Esophagus mucosa (tissue), 1 donor: ENCODE measurements at regions not wholly inside any gene's neighbourhood (a gene's known extent, or its start where the extent isn't known, plus 50 kb on each side); places are given as distances from the start of the nearest gene placed in this dataset.

ENCODE experiments used
- ATAC-seq: fragments of 200-7000 bp; cut with Tn5 transposase; one replicate; pipeline ENCODE4 v1.9.1; 2020
- donor health status: DM: yes; HTN: yes; CAD: no.

DNA sequence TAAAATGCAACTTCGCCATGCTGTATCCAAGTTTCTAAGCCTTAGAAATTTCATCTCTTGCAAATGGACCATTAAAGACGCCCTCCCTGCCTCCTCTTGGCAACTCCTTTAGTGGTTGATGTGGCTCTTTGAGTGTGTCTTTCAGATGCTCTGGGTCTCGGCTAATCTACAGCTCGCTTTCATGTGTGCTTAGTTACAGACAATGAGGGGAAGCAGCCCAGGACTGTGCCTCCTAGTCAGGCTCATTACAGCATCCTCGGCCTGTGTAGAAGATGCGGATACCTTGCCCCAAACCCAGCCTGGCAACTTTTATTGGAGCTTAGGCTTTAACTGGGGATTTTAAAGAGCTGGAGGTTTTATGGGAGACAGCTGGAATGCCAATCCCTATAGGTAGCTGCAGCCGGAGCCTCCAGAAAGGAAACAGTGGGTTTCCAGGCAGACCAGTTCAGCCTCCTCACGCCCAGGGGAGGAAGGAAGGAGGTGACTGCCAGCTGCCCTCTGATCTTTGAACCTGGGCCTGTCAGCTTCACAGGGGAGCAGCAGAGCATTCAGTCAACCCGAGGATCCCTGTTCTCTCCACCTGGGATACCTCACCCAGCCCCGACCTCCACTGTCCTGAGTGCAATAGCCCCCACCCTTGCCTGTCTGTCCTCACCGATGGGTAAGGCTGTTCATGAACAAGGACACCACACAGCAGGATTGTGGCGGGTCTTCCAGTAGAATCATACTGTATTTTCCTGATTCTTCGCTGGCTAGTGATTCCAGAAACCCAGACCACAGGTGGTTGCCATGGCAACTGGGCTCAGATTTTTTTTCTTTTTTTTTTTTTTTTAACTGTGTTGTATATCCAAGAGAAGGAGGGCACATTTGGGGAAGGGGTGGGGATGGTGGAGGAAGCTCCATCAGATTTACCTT is 638.5 kb downstream of the MED13L start:
- no peak for ATAC-seq

DNA sequence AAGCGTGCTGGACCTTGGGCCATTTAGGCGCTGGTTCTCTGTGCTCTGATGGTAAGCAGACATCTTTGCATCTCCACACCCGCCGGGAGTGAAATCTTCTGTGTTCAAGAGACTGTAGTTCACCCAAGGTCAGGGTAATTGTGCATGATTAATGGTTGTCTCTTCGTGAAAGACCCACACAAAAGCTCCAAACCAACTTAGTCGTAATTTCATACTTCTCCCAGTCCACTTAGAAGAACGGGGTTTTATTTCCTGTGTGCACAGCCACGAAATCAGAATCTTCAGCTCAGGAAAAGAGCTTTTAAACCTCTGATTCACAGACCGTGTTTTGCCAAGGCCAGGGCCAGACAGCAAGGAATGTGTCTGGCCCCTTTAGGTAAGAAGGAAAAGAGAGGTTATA is 640.9 kb downstream of the MED13L start:
- no peak for ATAC-seq

DNA sequence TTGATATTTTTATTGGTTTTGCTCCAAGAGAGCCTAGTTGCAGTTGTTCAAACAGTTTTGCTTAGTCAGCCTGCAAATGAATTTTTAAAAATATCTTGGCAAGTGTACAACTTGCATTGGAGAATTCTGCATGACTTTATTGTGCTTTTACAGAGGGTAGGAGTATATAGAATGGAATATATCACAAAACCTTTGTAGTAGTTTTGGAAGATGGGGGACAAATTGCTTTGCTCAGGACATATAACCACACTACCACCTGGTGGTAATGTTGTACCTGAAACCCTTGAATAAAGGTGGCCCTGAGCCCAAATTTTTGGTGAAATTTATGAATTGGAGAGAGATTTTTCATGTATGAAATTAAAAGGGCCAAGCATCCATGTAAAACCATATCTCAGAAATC is 645.2 kb downstream of the MED13L start:
- no peak for ATAC-seq

DNA sequence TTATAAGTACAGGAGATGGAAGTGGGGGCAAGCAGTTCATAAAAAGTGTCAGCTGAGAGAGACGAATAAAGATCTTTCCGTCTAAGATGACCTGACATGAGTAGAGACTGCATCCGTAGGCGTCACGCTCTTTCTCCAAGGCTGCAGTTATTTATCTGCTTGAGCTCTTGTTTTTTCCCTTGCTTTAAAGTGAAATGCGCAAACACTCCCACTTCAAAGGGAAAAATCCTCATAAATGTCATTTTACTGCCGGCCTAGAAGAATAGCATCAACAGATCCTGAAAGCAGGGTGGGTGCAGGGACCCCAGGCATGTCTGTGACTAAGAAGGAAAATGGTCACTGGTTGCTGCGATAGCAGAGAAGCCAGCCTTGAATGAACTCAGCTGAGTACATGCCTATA is 647.4 kb downstream of the MED13L start:
- ATAC-seq, result no peak

DNA sequence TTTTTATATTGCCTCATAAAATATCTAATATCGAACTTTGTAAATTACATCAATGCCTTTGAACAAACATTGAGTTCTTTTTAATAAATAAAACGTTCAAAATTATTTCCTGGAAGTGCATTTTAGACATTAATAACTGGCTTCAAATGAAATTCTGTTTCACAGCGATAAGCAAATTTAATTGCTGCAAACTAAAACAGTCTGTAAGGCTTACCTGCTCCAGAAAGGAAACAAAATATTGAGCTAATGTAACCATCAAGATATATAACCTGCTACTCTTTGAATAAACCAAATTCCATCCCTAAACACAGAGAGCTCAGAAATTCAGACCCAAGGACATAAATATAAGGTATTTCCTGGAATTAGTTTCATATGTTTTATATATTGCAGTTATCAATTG is 651.3 kb downstream of the MED13L start:
- ATAC-seq, result no peak

DNA sequence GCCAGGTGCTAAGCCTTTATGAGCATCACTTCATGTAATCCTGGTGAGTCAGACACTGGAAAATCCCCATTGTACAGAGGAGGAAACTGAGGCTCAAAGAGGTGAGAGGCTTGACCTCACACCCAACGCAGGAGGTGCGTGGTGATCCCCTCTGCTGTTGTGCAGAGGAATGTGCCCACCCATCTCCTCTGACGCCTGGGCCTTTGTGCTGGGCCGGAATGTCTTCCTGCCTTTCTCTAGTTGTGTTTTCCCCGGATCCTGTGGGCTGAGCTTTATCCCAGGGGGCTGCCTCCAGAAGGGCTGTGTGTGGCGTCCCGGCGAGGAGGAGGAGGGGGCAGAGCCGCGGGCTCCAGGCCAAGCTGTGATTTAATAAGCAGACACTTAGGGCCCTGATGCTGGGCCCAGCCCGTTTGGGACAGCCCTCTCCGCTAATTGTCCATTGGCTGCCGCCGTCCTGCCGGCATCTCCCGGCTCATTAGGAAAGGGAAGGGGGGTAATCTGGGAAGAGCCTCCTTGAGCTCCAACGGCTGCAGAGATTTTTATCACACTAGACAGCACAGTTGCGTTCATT is 653.6 kb downstream of the MED13L start:
- peak; percentile 28 for ATAC-seq

DNA sequence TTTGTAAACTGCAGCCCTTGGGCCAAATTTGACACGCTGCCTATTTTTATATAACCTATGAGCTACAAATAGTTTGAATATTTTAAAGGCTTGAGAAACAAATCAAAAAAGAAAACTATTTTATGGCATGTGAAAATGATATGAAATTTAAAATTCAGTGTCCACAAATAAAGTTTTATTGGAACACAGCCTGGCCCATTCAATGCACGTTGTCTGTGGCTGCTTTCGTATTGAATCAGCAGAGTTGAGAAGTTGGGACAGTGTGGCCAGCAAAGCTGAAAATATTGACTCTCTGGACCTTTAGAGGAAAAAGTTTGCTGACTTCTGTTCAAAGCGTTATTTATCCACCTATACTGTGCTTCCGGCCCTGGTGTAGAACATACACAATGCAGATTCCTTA is 654.2 kb downstream of the MED13L start:
- ATAC-seq, result no peak

DNA sequence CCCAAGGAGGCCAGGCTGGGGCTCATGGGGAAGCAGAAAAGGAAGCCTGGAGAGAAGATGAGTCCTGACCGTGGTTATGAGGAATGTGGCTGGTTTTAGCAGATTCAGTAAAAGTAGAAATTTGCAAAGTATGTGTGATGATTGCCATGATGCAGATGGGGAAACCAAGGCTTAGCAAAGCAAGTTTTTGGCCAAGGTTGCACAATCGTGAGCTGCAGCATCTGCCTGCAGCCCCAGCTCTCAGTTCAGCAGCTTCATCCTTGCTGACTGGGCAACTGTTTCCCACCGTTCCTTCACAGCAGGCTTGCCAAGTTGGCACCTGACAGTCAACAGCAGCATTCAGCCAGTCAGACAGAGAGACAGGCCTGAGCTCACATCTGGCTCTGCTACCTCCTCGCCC is 656.7 kb downstream of the MED13L start:
- ATAC-seq, result no peak

DNA sequence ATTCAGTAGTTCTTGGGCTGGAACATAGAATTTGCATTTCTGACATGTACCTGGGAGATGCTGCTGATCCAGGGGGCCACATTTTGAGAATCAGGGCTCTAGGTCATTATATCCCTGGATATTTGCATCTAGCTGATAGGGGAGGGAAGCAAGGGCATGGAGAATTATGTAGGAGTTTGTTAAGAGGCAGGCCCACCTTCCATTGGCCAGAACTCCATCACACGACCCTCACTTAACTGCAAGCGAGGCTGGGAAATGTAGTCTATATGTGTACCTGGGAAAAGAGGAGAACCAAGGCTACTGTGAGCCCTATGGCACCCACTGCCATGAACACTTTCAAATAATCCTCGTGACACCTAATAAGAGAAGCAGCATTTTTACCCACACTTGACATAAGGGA is 657.6 kb downstream of the MED13L start:
- ATAC-seq, result no peak

DNA sequence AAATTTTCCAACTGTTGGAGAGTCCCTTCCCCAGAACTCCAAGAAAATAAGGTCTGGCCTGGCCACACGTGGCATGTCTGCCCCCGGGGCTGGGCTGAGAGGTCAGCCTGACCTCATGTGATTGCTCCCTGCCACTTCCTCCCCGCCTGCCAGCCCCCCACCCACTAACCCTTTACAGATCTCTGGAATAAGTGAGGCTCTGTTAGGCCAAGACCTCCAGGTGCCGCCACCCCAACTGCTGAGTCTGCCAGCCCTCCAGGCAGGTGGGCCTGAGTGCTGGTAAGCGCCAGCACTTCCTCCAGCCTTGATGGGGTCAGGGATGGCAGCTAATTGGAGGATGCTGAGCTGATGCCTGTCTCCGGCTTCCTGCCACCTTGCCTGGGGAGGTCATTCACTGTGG is 658.4 kb downstream of the MED13L start:
- no peak for ATAC-seq

DNA sequence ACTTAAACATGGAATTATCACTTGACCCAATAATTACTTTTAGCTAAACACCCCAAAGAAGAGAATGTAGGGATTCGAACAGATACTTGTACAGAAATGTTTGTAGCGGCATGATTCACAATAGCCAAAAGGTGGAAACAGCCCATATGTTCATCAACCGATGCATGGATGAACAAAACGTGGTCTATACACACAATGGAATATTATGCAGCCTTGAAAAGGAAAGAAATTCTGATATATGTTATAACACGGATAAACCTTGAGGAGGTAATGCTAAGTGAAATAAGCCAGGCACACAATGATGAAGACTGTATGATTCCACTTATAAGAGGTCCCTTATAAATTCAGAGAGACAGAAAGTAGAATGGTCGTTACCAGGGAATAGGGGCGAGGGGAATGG is 659.4 kb downstream of the MED13L start:
- no peak for ATAC-seq

DNA sequence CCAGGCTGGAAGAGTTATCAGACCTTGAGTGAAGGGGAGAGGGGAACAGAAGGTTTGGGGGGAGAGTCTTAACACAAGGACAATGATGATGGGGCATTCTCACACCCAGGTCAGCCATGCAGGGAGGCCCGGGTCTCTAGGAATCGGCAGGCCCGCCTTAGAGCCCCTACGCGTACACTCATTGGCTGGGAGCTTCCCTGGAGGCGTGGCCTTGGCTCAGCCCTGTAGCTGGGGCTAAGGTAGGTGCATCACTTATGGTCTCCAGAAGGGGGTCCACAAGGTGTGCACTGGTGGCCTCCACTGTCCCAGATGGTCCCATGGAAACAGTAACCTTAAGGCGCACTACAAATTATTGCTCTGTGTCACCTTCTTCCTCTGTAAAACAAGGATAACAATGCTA is 660.1 kb downstream of the MED13L start:
- no peak for ATAC-seq

DNA sequence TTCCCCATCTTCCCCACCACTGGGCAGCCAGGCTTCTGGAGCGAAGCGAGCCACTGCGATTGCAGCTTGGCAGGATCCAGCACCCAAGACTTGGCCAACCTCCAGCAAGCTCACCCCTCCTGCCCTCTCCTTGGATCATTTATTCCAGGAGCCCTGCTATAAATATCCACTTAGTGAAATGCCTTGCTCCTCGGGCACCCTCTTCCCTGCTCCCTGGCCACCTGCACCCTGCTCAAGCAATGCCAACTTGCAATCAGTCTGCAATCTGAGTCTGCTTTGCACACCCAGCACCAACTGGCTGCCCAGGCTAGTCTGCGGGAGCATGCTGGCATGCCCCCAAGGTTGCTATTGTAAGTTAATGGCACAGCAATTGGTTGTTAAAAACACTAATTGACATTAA is 666.0 kb downstream of the MED13L start:
- ATAC-seq, result no peak

DNA sequence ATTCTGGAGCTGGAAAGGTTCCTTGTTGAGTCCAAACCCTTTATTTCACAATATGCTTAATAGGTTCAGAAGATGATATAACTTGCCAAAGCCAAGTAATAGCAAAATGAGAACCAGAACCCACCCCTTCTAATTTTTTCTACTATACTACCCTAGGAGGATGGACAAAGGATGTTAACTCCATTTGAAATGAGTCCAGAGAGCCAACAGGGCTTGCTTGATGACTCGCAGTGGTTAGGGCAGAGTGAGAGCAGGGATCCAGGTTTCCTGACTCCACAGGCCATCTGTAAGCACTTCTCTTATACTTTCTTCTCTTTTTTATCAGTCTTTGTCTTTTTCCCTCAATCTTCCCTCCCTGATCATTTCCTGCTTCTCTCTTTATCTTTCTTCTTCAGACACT is 668.1 kb downstream of the MED13L start:
- no peak for ATAC-seq

DNA sequence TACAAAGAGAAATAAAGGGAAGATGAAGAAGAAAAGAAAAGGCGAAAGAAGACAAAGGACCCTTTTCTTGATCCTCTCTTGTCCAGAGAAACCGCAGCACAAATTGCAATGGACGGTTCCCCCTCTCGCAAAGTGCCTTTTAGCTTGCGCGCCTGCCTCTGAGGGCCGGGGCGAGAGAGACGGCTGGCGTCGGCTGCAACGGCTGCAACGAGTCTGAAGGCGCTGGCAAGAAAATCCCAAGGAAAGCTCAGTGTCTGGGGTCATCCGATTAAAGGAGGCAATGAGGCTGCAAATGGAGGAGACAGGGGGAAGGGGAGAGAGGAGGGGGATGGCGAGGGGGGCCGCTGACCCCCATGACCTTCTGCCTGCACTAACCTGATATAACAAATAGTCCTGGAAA is 671.5 kb downstream of the MED13L start:
- ATAC-seq, result no peak

DNA sequence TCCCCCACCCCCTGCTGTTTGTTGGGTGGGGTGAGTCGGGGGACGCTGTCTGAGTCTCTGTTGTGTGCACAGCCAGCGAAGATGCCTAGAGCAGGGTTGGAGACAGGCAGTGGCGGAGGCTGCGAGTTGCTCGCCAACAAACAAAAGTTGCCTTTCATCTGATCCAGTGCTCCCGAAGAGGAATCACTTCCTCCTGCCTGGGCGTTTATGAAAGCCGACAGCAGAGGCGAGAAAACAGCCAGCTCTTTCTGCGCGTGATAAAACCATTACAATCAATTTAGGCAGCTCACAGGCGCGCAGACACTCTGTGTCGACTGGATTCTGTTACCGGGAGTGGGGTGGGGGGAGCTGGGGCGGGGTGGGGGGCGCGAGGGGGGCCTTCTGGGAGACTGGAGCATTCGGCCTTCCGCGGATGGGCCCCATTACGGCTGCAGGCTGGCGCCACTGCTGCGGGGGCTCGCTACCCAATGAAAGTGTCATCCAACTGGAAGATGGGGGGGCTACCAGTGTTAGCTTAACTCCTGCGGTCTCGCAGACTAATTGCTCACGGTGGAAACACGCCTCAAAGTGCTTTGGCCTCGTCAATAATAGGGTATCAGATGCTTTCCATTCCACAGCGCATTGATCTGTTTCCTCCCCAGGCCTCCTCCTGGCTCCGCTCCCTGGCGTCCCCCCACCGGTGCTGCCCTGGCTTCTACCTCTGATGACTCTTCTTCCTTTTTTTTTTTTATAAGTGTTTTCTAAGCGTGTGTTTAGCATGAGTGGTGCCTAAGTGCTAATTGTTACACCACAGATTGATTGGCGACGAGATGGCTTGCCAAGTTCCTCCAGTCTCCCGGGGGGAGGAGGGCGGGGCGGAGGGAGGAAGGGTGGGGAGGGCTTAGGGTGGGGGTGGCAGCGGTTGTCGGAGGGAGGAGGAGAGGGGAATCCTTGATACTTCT is 678.4 kb downstream of the MED13L start:
- ATAC-seq, result no peak

DNA sequence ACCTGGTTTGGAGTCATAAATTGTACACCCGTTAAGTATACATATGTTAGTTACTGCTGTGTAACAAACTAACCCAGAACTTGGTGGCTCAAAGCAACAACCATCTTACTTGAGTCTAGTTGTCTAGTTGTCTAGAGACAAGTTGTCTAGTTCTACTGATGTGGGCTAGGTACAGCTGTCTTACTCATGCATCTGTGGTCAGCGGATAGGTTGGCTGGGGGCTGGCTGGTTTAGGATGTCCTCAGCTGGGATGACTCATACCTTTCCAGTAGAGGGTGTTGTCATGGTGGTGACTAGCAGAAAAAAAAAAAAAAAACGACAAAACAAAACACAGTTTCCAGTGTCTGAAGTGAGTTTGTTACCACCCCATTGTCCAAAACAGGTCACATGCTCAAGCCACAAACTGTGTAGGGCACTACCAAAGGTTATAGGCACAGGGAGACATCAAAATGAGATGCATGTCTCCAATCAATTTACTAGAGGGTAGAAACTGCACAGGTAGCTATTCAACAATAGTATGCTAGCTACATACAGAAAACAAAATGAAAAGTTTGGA is 680.3 kb downstream of the MED13L start:
- no peak for ATAC-seq

DNA sequence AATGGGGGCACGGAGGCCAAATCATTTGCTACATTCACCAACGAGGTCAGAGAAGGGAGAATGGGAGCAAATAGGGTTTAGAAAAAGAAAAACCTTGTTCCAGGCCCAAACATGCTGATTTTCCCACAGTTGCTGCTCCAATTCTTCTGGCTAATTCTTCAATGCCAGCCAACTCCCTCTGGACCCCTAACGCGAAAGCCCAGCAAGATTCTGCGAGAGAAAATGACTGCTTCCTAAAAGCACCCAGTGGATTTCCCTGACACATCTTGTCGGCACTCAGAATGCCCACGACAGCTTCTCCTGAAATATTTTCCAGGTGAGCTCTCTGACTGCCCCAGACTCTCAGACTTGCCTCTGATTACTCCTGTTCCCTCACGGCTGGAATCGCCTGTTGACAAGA is 689.4 kb downstream of the MED13L start:
- ATAC-seq, result no peak

DNA sequence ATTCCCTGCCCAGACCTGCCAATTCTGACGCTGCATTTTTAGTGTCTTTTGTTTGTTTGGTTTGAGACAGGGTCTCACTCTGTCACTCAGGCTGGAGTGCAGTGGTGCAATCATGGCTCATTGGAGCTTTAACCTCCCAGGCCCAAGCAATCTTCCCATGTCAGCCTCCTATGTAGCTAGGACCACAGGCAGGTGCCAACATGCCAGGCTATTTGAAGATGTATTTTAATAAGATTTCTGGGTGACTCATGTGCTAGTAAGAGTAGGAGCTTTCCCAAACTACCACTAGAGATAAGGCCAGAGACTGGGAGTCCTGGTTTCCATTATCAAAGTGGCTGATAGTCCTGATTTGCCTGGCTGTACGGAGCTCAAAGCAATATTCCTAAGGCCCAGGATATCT is 693.3 kb downstream of the MED13L start:
- ATAC-seq, result no peak

DNA sequence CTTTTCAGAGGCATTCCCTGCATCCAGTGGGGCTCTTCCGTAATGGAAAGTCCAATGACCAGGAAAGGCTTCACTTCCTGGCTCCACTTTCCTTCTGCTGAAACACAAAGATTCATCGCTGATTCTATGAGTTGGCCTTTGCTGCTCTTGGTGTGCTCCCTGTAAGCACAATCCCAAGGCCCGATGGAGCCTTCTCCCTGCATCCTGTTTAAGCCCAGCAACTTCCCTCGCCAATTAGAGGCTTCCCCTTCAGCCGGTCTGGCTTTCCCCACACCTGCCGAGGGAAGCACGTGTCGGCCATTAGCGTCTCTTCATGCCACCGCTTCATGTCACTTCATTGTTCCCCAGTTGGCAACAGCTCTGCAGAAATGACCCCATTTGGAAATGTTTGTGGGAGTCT is 693.9 kb downstream of the MED13L start:
- no peak for ATAC-seq

DNA sequence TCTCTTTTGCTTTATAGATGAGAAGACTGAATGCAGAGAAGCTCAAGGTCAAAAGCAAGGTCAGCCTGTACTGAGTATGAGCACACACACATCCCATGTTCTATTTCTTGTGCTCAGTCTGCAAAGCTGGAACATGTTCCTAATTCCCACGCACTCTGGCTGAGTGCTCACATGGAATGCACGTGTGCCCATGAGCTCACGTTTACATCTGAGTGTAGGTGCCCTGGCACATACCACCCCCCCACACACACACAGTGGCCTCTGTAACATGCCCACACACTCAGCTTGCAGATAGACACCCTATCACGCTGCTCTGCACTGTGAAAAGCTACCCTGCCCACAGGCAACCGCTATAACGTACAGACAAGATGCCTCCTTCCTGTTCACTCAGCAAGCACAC is 700.1 kb downstream of the MED13L start:
- ATAC-seq, result no peak

DNA sequence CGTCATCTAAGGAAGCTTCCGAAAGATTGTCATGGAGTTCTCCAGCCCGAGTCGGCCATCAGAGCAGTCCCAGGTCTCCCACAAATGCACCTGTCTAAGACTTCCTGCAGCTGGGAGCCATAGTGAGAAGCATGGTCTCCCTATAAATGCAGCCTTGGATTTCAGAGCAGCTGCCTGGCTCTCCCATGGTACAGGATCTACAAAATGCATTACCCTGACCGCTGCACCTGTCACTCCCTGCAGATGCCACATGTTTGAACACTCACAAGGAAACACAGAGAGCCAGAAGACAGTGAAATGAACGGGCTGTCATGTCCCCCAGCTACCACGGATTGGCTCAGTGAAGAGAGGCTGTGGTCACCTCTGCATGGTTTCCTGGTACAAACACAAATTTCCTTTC is 702.7 kb downstream of the MED13L start:
- no peak for ATAC-seq

DNA sequence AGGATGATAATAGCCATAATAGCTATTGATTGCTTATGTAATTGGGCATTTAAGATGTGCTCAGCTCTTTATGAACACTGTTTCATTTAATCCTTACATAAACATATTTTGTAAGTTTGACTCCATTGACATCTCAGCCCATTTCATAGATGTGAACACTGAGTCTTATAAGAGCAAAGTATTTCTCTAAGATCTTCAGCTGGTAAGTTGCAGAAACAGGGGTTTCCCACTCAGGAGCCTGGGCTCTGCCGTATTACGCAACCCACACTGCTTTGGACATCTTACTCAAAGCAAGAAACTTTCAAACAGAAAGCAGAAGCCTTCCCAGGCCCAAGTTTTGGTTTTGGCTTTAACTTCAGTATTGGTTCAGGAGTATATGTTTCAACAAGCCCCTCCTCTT is 705.1 kb downstream of the MED13L start:
- ATAC-seq, result no peak
